ENCODE measurements at regions not wholly inside any gene's neighbourhood (a gene's known extent, or its start where the extent isn't known, plus 50 kb on each side); places are given as distances from the start of the nearest gene placed in this dataset.

- no peak overlapping the region for H3K27ac Mint-ChIP-seq
- peaks cover 4% of the 10 kb centered on the region for H3K27me3 Mint-ChIP-seq
- H3K4me3 Mint-ChIP-seq = no peak overlapping the region
- TF ChIP-seq, protein P1, sequence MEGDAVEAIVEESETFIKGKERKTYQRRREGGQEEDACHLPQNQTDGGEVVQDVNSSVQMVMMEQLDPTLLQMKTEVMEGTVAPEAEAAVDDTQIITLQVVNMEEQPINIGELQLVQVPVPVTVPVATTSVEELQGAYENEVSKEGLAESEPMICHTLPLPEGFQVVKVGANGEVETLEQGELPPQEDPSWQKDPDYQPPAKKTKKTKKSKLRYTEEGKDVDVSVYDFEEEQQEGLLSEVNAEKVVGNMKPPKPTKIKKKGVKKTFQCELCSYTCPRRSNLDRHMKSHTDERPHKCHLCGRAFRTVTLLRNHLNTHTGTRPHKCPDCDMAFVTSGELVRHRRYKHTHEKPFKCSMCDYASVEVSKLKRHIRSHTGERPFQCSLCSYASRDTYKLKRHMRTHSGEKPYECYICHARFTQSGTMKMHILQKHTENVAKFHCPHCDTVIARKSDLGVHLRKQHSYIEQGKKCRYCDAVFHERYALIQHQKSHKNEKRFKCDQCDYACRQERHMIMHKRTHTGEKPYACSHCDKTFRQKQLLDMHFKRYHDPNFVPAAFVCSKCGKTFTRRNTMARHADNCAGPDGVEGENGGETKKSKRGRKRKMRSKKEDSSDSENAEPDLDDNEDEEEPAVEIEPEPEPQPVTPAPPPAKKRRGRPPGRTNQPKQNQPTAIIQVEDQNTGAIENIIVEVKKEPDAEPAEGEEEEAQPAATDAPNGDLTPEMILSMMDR (conservative IDR thresholded peaks at IDR 0.05) = no peak
- no peaks in the 10 kb centered on the region for H3K9me3 Mint-ChIP-seq
- peaks cover 3% of the 10 kb centered on the region for H3K4me1 Mint-ChIP-seq (ENCODE audit: unreplicated experiment)
- H3K36me3 Mint-ChIP-seq = no peaks in the 10 kb centered on the region
- no peak for DNase-seq (ENCODE audit: extremely low spot score, unreplicated experiment)
These were observed 83.7 kb upstream of the RASGRP1 start for GRCh38 chr15:38648121-38648843.

DNA sequence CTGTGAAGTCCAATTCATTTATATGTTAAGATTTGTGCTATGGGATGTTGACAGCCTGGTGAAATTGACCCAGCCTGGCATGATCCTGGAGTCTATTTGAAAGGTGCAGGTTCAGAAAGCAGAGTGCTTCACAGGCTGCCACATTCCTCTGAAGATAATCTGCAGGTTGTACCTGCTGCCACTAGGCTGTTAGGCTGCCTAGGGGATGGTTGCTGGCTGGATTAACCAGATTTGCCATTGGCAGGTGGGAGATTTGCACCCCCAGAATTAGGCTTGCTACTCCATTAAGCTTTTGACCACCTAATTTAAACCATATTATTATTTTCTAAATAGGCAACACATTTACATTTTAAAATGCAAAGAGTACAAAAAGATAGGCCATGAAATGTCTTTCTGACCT, 85.8 kb upstream of the RASGRP1 start:
- DNase-seq (ENCODE audit: extremely low spot score, unreplicated experiment) = no peak
- no peaks in the 10 kb centered on the region for H3K9me3 Mint-ChIP-seq
- H3K27ac Mint-ChIP-seq = no peak overlapping the region
- TF ChIP-seq, protein P1 (conservative IDR thresholded peaks at IDR 0.05) = no peak
- H3K36me3 Mint-ChIP-seq = no peaks in the 10 kb centered on the region
- no peak overlapping the region for H3K4me3 Mint-ChIP-seq
- H3K4me1 Mint-ChIP-seq (ENCODE audit: unreplicated experiment) = peaks cover 3% of the 10 kb centered on the region
- H3K27me3 Mint-ChIP-seq = peaks cover 4% of the 10 kb centered on the region

GRCh38 chr15:38650936-38651327, 86.3 kb upstream of the RASGRP1 start:
- Mint-ChIP-seq H3K27ac (no peak overlapping the region), H3K4me1 (ENCODE audit: unreplicated experiment) (peaks cover 3% of the 10 kb centered on the region), H3K27me3 (peaks cover 4% of the 10 kb centered on the region), H3K36me3 (no peaks in the 10 kb centered on the region), H3K9me3 (no peaks in the 10 kb centered on the region), H3K4me3 (no peak overlapping the region)
- TF ChIP-seq, protein P1 (conservative IDR thresholded peaks at IDR 0.05) = no peak
- no peak for DNase-seq (ENCODE audit: extremely low spot score, unreplicated experiment)

- Mint-ChIP-seq H3K9me3 (no peaks in the 10 kb centered on the region), H3K4me1 (ENCODE audit: unreplicated experiment) (peaks cover 3% of the 10 kb centered on the region), H3K27ac (no peak overlapping the region), H3K4me3 (no peak overlapping the region), H3K36me3 (no peaks in the 10 kb centered on the region), H3K27me3 (peaks cover 4% of the 10 kb centered on the region)
- DNase-seq (ENCODE audit: extremely low spot score, unreplicated experiment) = no peak
- TF ChIP-seq, protein P1 (conservative IDR thresholded peaks at IDR 0.05) = no peak
These were observed 86.9 kb upstream of the RASGRP1 start for GRCh38 chr15:38651328-38652038.

GRCh38 chr15:38652183-38652794, 87.7 kb upstream of the RASGRP1 start:
- H3K4me1 Mint-ChIP-seq (ENCODE audit: unreplicated experiment) = no peaks in the 10 kb centered on the region
- H3K27ac Mint-ChIP-seq = no peak overlapping the region
- no peaks in the 10 kb centered on the region for H3K9me3 Mint-ChIP-seq
- no peaks in the 10 kb centered on the region for H3K36me3 Mint-ChIP-seq
- TF ChIP-seq, protein P1 (conservative IDR thresholded peaks at IDR 0.05) = no peak
- no peak overlapping the region for H3K4me3 Mint-ChIP-seq
- no peak for DNase-seq (ENCODE audit: extremely low spot score, unreplicated experiment)
- peaks cover 4% of the 10 kb centered on the region for H3K27me3 Mint-ChIP-seq
